ENCODE measurements at regions not wholly inside any gene's neighbourhood (a gene's known extent, or its start where the extent isn't known, plus 50 kb on each side); places are given as distances from the start of the nearest gene placed in this dataset.

DNA sequence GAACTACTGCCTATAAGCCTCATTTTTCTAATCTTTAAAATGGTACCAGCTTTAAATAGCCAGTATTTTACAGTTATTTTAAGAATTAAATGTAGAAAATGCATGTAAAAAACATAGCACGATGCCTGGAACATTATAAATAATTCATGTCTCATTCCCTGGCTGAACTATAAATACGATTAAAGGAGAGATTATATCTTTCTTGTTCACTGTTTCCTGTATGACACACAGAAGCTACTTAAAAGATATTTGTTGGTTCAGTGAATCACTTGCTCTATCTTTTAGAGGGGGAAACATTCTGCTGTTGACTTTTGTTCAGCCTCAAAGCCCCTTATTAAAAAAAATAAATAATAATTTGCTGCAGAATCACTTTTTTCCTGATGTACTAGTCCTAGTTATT is 406.9 kb downstream of the LRFN5 start (continued):
- TF ChIP-seq, protein P1, sequence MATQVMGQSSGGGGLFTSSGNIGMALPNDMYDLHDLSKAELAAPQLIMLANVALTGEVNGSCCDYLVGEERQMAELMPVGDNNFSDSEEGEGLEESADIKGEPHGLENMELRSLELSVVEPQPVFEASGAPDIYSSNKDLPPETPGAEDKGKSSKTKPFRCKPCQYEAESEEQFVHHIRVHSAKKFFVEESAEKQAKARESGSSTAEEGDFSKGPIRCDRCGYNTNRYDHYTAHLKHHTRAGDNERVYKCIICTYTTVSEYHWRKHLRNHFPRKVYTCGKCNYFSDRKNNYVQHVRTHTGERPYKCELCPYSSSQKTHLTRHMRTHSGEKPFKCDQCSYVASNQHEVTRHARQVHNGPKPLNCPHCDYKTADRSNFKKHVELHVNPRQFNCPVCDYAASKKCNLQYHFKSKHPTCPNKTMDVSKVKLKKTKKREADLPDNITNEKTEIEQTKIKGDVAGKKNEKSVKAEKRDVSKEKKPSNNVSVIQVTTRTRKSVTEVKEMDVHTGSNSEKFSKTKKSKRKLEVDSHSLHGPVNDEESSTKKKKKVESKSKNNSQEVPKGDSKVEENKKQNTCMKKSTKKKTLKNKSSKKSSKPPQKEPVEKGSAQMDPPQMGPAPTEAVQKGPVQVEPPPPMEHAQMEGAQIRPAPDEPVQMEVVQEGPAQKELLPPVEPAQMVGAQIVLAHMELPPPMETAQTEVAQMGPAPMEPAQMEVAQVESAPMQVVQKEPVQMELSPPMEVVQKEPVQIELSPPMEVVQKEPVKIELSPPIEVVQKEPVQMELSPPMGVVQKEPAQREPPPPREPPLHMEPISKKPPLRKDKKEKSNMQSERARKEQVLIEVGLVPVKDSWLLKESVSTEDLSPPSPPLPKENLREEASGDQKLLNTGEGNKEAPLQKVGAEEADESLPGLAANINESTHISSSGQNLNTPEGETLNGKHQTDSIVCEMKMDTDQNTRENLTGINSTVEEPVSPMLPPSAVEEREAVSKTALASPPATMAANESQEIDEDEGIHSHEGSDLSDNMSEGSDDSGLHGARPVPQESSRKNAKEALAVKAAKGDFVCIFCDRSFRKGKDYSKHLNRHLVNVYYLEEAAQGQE (IDR thresholded peaks at IDR 0.05; ENCODE audit: unreplicated experiment) = no peak
- TF ChIP-seq ZNF331 (CRISPR knock-in tag; IDR thresholded peaks at IDR 0.05; ENCODE audit: low read depth) (no peak), EZH2 (IDR thresholded peaks at IDR 0.05; ENCODE audit: low read depth, unreplicated experiment) (no peak), STAT1 (IDR thresholded peaks at IDR 0.05; ENCODE audit: unreplicated experiment) (no peak), CREB1 (CRISPR knock-in tag; IDR thresholded peaks at IDR 0.05; ENCODE audit: low read depth) (no peak), EZH2phosphoT487 (IDR thresholded peaks at IDR 0.05; ENCODE audit: unreplicated experiment) (no peak), JUNB (IDR thresholded peaks at IDR 0.05; ENCODE audit: unreplicated experiment) (no peak), ZNF114 (CRISPR knock-in tag; IDR thresholded peaks at IDR 0.05) (no peak)
- TF ChIP-seq, protein P2, sequence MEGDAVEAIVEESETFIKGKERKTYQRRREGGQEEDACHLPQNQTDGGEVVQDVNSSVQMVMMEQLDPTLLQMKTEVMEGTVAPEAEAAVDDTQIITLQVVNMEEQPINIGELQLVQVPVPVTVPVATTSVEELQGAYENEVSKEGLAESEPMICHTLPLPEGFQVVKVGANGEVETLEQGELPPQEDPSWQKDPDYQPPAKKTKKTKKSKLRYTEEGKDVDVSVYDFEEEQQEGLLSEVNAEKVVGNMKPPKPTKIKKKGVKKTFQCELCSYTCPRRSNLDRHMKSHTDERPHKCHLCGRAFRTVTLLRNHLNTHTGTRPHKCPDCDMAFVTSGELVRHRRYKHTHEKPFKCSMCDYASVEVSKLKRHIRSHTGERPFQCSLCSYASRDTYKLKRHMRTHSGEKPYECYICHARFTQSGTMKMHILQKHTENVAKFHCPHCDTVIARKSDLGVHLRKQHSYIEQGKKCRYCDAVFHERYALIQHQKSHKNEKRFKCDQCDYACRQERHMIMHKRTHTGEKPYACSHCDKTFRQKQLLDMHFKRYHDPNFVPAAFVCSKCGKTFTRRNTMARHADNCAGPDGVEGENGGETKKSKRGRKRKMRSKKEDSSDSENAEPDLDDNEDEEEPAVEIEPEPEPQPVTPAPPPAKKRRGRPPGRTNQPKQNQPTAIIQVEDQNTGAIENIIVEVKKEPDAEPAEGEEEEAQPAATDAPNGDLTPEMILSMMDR (conservative IDR thresholded peaks at IDR 0.05; ENCODE audit: low read depth in 2 of 2) = no peak
- TF ChIP-seq, protein P3, sequence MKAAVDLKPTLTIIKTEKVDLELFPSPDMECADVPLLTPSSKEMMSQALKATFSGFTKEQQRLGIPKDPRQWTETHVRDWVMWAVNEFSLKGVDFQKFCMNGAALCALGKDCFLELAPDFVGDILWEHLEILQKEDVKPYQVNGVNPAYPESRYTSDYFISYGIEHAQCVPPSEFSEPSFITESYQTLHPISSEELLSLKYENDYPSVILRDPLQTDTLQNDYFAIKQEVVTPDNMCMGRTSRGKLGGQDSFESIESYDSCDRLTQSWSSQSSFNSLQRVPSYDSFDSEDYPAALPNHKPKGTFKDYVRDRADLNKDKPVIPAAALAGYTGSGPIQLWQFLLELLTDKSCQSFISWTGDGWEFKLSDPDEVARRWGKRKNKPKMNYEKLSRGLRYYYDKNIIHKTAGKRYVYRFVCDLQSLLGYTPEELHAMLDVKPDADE (IDR thresholded peaks at IDR 0.05) = no peak

DNA sequence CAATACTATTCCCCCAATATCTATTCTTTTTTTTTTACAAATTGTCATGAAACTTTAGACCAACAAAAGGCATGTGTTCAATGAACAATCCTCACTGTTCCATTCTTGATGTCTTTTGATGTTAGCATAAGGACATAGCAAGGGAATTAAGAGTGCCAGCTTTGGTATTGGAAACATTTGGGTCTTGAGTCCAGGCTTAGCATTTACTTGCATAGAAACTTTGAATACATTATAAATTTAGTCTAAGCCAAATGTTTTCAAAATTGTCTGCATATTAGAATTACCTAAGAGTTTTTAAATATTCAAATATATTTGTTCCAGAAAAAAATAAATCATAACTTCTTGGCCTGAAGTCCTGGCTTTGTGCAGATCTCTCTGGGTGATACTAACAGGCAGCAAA is 406.5 kb downstream of the LRFN5 start:
- H4K20me1 ChIP-seq (replicated peaks; ENCODE audit: insufficient read depth) = peaks cover 2% of the 10 kb centered on the region; the same call in 1 of the 2 replicates
- H3K27ac ChIP-seq (ENCODE audit: low read depth) = no peak overlapping the region
- no peak overlapping the region for H2AFZ ChIP-seq
- no peak for ATAC-seq
- DNase-seq (ENCODE audit: low spot score) = no peak
- Mint-ChIP-seq H3K9me3 (no peaks in the 10 kb centered on the region), H3K36me3 (ENCODE audit: low read depth) (no peaks in the 10 kb centered on the region), H3K27me3 (ENCODE audit: insufficient read depth, low read depth, poor library complexity) (peaks cover 3% of the 10 kb centered on the region), H3K27ac (no peak overlapping the region), H3K4me3 (no peak overlapping the region), H3K4me1 (no peaks in the 10 kb centered on the region)
- H3K4me2 ChIP-seq = no peak overlapping the region
- no peaks in the 10 kb centered on the region for H3K36me3 ChIP-seq (ENCODE audit: insufficient read depth)
- no peak overlapping the region for H3K4me3 ChIP-seq
- H3K9me2 ChIP-seq (ENCODE audit: insufficient read depth) = no peaks in the 10 kb centered on the region
- H3F3A ChIP-seq (replicated peaks; ENCODE audit: low read depth) = no peaks in the 10 kb centered on the region
- H3K79me2 ChIP-seq (replicated peaks; ENCODE audit: insufficient read depth) = no peaks in the 10 kb centered on the region
- H3K27me3 ChIP-seq (ENCODE audit: insufficient read depth) = no peaks in the 10 kb centered on the region
- H3K4me1 ChIP-seq (ENCODE audit: insufficient read depth) = no peaks in the 10 kb centered on the region
- TF ChIP-seq ZNF114 (CRISPR knock-in tag; IDR thresholded peaks at IDR 0.05) (no peak), ZNF331 (CRISPR knock-in tag; IDR thresholded peaks at IDR 0.05; ENCODE audit: low read depth) (no peak)
- TF ChIP-seq, protein P4, sequence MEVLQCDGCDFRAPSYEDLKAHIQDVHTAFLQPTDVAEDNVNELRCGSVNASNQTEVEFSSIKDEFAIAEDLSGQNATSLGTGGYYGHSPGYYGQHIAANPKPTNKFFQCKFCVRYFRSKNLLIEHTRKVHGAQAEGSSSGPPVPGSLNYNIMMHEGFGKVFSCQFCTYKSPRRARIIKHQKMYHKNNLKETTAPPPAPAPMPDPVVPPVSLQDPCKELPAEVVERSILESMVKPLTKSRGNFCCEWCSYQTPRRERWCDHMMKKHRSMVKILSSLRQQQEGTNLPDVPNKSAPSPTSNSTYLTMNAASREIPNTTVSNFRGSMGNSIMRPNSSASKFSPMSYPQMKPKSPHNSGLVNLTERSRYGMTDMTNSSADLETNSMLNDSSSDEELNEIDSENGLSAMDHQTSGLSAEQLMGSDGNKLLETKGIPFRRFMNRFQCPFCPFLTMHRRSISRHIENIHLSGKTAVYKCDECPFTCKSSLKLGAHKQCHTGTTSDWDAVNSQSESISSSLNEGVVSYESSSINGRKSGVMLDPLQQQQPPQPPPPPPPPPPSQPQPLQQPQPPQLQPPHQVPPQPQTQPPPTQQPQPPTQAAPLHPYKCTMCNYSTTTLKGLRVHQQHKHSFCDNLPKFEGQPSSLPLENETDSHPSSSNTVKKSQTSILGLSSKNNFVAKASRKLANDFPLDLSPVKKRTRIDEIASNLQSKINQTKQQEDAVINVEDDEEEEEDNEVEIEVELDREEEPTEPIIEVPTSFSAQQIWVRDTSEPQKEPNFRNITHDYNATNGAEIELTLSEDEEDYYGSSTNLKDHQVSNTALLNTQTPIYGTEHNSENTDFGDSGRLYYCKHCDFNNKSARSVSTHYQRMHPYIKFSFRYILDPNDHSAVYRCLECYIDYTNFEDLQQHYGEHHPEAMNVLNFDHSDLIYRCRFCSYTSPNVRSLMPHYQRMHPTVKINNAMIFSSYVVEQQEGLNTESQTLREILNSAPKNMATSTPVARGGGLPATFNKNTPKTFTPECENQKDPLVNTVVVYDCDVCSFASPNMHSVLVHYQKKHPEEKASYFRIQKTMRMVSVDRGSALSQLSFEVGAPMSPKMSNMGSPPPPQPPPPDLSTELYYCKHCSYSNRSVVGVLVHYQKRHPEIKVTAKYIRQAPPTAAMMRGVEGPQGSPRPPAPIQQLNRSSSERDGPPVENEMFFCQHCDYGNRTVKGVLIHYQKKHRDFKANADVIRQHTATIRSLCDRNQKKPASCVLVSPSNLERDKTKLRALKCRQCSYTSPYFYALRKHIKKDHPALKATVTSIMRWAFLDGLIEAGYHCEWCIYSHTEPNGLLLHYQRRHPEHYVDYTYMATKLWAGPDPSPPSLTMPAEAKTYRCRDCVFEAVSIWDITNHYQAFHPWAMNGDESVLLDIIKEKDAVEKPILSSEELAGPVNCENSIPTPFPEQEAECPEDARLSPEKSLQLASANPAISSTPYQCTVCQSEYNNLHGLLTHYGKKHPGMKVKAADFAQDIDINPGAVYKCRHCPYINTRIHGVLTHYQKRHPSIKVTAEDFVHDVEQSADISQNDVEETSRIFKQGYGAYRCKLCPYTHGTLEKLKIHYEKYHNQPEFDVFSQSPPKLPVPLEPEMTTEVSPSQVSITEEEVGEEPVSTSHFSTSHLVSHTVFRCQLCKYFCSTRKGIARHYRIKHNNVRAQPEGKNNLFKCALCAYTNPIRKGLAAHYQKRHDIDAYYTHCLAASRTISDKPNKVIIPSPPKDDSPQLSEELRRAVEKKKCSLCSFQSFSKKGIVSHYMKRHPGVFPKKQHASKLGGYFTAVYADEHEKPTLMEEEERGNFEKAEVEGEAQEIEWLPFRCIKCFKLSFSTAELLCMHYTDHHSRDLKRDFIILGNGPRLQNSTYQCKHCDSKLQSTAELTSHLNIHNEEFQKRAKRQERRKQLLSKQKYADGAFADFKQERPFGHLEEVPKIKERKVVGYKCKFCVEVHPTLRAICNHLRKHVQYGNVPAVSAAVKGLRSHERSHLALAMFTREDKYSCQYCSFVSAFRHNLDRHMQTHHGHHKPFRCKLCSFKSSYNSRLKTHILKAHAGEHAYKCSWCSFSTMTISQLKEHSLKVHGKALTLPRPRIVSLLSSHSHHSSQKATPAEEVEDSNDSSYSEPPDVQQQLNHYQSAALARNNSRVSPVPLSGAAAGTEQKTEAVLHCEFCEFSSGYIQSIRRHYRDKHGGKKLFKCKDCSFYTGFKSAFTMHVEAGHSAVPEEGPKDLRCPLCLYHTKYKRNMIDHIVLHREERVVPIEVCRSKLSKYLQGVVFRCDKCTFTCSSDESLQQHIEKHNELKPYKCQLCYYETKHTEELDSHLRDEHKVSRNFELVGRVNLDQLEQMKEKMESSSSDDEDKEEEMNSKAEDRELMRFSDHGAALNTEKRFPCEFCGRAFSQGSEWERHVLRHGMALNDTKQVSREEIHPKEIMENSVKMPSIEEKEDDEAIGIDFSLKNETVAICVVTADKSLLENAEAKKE (CRISPR knock-in tag; IDR thresholded peaks at IDR 0.05) = no peak

All from GM23338 (cell line).